ENCODE measurements at regions not wholly inside any gene's neighbourhood (a gene's known extent, or its start where the extent isn't known, plus 50 kb on each side); places are given as distances from the start of the nearest gene placed in this dataset.

- TF ChIP-seq GATA3 (IDR thresholded peaks at IDR 0.05; ENCODE audit: low read depth, low read length) (no peak), GATA2 (IDR thresholded peaks at IDR 0.05; ENCODE audit: low read depth, low read length) (no peak)
These were observed 272.9 kb downstream of the GPD2 start for GRCh38 chr2:156709091-156709490.
